ENCODE measurements at regions not wholly inside any gene's neighbourhood (a gene's known extent, or its start where the extent isn't known, plus 50 kb on each side); places are given as distances from the start of the nearest gene placed in this dataset.

- no peak for TF ChIP-seq CTCF (IDR thresholded peaks at IDR 0.05; ENCODE audit: extremely low read depth in 1 of 2, insufficient read depth in 1 of 2, low read depth in 1 of 2, low read length in 2 of 2)
- no peak for TF ChIP-seq EZH2 (IDR thresholded peaks at IDR 0.05; ENCODE audit: borderline replicate concordance, low read depth, low read length, severe bottlenecking)
- TF ChIP-seq GATA2 (IDR thresholded peaks at IDR 0.05; ENCODE audit: insufficient read depth, insufficient read length, low read depth, low read length) = no peak
- TF ChIP-seq POLR2AphosphoS5 (IDR thresholded peaks at IDR 0.05; ENCODE audit: insufficient read depth, low read depth, low read length) = no peak
- TF ChIP-seq POLR2A (IDR thresholded peaks at IDR 0.05; ENCODE audit: low read depth, low read length) = no peak
- TF ChIP-seq MYC (IDR thresholded peaks at IDR 0.05; ENCODE audit: low read depth, low read length) = no peak
- TF ChIP-seq MAX (IDR thresholded peaks at IDR 0.05; ENCODE audit: insufficient read depth, insufficient read length) = no peak
- TF ChIP-seq JUN (IDR thresholded peaks at IDR 0.05; ENCODE audit: borderline replicate concordance, insufficient read depth, insufficient read length, low read depth) = no peak
- no peak for TF ChIP-seq FOS (IDR thresholded peaks at IDR 0.05; ENCODE audit: borderline replicate concordance, insufficient read depth, low read length)
These were observed 178.3 kb upstream of the SLC7A11 start for GRCh38 chr4:138420471-138420870.
